ENCODE measurements at regions not wholly inside any gene's neighbourhood (a gene's known extent, or its start where the extent isn't known, plus 50 kb on each side); places are given as distances from the start of the nearest gene placed in this dataset.

DNA sequence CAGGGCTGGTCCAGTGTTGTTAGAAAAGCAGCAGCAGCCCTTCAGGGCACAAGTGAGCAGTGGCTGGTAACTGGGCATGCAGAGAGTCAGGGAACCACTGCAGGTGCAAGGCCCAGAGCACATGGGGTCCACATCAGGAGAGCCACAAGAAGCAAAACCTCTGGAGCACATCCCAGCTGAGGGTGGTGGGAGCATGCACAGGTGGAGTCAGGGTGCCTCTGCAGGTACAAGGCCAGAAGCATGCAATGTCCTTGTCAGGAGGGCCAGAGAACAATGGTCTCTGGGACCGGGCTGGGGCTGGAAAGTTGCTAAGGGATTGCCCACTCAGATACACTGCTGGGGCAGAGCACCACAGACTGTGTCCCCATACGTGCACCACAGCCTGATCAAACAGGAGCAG is 226.1 kb upstream of the UBE2E2 start:
- H3K4me3 ChIP-seq (ENCODE audit: low read depth, low read length) = no peak overlapping the region
- TF ChIP-seq CTCF (IDR thresholded peaks at IDR 0.05; ENCODE audit: insufficient read depth, low read depth, low read length, missing control alignments) = no peak
- no peak for DNase-seq (ENCODE audit: low read depth)

DNA sequence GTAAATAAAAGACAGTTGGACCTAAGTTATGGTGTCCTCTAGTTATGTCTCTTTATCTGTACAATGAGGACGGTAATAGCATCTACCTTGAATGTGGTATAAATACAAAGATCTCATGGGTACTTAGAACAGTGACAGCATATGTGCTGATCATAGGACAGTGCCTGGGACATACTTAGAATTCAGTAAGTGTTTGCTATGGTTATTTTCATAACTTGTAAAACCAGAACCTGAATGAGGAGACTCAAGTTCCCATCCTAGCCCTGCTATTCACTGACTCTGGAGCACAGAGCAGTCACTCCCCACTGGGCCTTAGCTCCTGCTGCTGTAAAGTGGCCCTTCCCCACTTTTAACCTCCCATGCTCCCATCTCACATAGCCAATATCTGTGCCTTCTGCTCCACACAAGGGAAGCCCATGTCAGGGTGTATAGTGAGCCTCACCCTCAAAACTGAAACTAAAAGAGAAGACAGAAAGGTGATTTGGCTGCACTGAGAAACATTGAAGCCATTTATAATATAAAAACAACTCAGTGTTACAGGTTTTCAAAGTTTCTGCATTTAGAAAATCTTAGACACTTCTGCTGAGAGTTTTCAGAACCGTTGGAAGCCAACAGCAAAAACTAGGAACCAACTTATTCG is 225.4 kb upstream of the UBE2E2 start:
- H3K4me3 ChIP-seq (ENCODE audit: low read depth, low read length) = peak overlapping the region; percentile 18; the same call in 1 of the 2 replicates
- TF ChIP-seq CTCF (IDR thresholded peaks at IDR 0.05; ENCODE audit: insufficient read depth, low read depth, low read length, missing control alignments) = no peak
- DNase-seq (ENCODE audit: low read depth) = peak; percentile 14

DNA sequence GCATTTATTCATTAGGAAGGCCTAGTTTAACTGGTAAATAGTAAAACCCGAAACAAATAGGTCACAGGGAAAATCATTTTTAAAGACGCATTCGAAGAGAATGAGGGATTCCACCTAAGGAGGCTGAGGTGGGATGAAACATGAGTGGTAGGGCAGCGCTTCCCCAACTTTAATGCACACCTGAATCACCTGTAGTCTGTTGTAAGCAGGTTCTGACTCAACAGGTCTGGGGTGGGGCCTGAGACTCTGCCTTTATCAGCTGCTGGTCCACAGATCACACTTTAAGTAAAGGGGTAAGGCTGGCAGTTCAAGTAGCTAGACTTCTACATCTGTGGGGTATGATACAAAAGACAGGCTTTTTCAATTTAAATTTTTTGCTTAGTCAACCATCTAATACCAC is 223.5 kb upstream of the UBE2E2 start:
- no peak overlapping the region for H3K4me3 ChIP-seq (ENCODE audit: low read depth, low read length)
- TF ChIP-seq CTCF (IDR thresholded peaks at IDR 0.05; ENCODE audit: insufficient read depth, low read depth, low read length, missing control alignments) = no peak
- DNase-seq (ENCODE audit: low read depth) = no peak

GRCh38 chr3:22980346-22980745 is 222.8 kb upstream of the UBE2E2 start:
- DNase-seq (ENCODE audit: low read depth) = no peak
- no peak for TF ChIP-seq CTCF (IDR thresholded peaks at IDR 0.05; ENCODE audit: insufficient read depth, low read depth, low read length, missing control alignments)
- H3K4me3 ChIP-seq (ENCODE audit: low read depth, low read length) = no peak overlapping the region

- H3K4me3 ChIP-seq (ENCODE audit: low read depth, low read length) = no peak overlapping the region
- no peak for TF ChIP-seq CTCF (IDR thresholded peaks at IDR 0.05; ENCODE audit: insufficient read depth, low read depth, low read length, missing control alignments)
- no peak for DNase-seq (ENCODE audit: low read depth)
These were observed 222.0 kb upstream of the UBE2E2 start for GRCh38 chr3:22981166-22981565.

DNA sequence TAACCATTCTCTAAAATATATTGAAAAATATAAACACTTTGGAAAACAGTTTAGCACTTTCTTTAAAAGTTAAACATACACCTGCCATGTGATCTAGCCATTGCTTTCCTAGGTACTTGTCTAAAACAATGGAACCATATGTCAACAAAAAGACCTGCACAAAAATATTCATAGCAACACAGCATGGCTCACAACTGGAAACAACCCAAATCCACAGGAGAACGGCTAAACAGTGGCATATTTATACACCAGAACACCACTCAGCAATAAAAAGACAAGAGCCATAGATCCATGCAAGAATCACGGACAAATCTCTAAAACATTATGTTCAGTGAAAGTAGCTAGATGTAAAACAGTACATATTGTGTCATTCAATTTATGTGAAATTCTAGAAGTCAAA is 221.3 kb upstream of the UBE2E2 start:
- no peak for DNase-seq (ENCODE audit: low read depth)
- no peak for TF ChIP-seq CTCF (IDR thresholded peaks at IDR 0.05; ENCODE audit: insufficient read depth, low read depth, low read length, missing control alignments)

GRCh38 chr3:22982981-22983587 is 220.0 kb upstream of the UBE2E2 start:
- TF ChIP-seq CTCF (IDR thresholded peaks at IDR 0.05; ENCODE audit: insufficient read depth, low read depth, low read length, missing control alignments) = no peak
- no peak overlapping the region for H3K4me3 ChIP-seq (ENCODE audit: low read depth, low read length)
- DNase-seq (ENCODE audit: low read depth) = no peak

More for the DNA sequence above, 221.3 kb upstream of the UBE2E2 start:
- no peak overlapping the region for H3K4me3 ChIP-seq (ENCODE audit: low read depth, low read length)
